Karpas-422 (cell line): ENCODE measurements at regions not wholly inside any gene's neighbourhood (a gene's known extent, or its start where the extent isn't known, plus 50 kb on each side); places are given as distances from the start of the nearest gene placed in this dataset.

Source experiments
- DNase-seq: peaks from one replicate; pipeline ENCODE4 v3.0.0-alpha.2; 2015
- H2AFZ ChIP-seq: fragments of 200-600 bp; sonication (generic); 2 replicates; pipeline ENCODE4 v1.6.1; 2014; ENCODE audit warnings: antibody characterized with exemption, low read length, mixed read lengths
- H3K27ac ChIP-seq: fragments of 200-600 bp; sonication (generic); 2 replicates; pipeline ENCODE4 v1.5.1; 2014; ENCODE audit warnings: mild to moderate bottlenecking, low read length, moderate library complexity
- H3K27me3 ChIP-seq: fragments of 200-600 bp; sonication (generic); 2 replicates; pipeline ENCODE4 v1.6.1; 2014; ENCODE audit warnings: low read length, mixed read lengths
- H3K36me3 ChIP-seq: fragments of 200-600 bp; sonication (generic); 2 replicates; pipeline ENCODE4 v1.6.1; 2014; ENCODE audit warnings: low read length, mixed read lengths; ENCODE audit not compliant: insufficient read depth
- H3K4me1 ChIP-seq: fragments of 200-600 bp; sonication (generic); 2 replicates; pipeline ENCODE4 v1.6.1; 2014; ENCODE audit warnings: mild to moderate bottlenecking, low read length, mixed read lengths
- H3K4me2 ChIP-seq: fragments of 200-600 bp; sonication (generic); 2 replicates; pipeline ENCODE4 v1.6.1; 2014; ENCODE audit warnings: low read length, low read depth, mild to moderate bottlenecking; ENCODE audit not compliant: poor library complexity, severe bottlenecking
- H3K4me3 ChIP-seq: fragments of 200-600 bp; sonication (generic); 2 replicates; pipeline ENCODE4 v1.5.1; 2014; ENCODE audit warnings: mild to moderate bottlenecking, antibody characterized with exemption, low read length, mixed read lengths
- H3K79me2 ChIP-seq: fragments of 200-600 bp; sonication (generic); 2 replicates; pipeline ENCODE4 v1.6.1; 2014; ENCODE audit warnings: mild to moderate bottlenecking, low read length, mixed read lengths
- H3K9ac ChIP-seq: fragments of 200-600 bp; sonication (generic); 2 replicates; pipeline ENCODE4 v1.6.0; 2014; ENCODE audit warnings: low read length
- H3K9me2 ChIP-seq: fragments of 200-600 bp; sonication (generic), shearing (Covaris generic); replicated peaks from 2 replicates; pipeline ENCODE4 v1.6.0; 2014; ENCODE audit warnings: mild to moderate bottlenecking, low read length, moderate library complexity; ENCODE audit not compliant: insufficient read depth
- H3K9me3 ChIP-seq: fragments of 300-700, 200-600 bp; sonication (generic); 2 replicates; pipeline ENCODE4 v1.6.1; 2014; ENCODE audit warnings: low read length, mixed read lengths
- H4K20me1 ChIP-seq: fragments of 200-600 bp; sonication (generic); 2 replicates; pipeline ENCODE4 v1.6.1; 2014; ENCODE audit warnings: mild to moderate bottlenecking, antibody characterized with exemption, low read length, low read depth; ENCODE audit not compliant: insufficient read depth

- no peaks in the 10 kb centered on the region for H3K27me3 ChIP-seq
- H3K4me3 ChIP-seq = no peak overlapping the region
- no peak for DNase-seq
- no peaks in the 10 kb centered on the region for H3K36me3 ChIP-seq
- peaks cover 5% of the 10 kb centered on the region; the same call in 1 of the 2 replicates for H3K9me3 ChIP-seq
- no peak overlapping the region for H3K9ac ChIP-seq
- H3K79me2 ChIP-seq = no peaks in the 10 kb centered on the region
- no peak overlapping the region for H2AFZ ChIP-seq
- no peaks in the 10 kb centered on the region for H4K20me1 ChIP-seq
- no peak overlapping the region for H3K27ac ChIP-seq
- H3K4me1 ChIP-seq = no peaks in the 10 kb centered on the region
- H3K9me2 ChIP-seq = no peaks in the 10 kb centered on the region
- no peak overlapping the region for H3K4me2 ChIP-seq
These were observed 462.0 kb downstream of the GABRG1 start for GRCh38 chr4:45661893-45662292.

GRCh38 chr4:45650545-45650944, 473.3 kb downstream of the GABRG1 start:
- H3K27ac ChIP-seq = no peak overlapping the region
- H3K79me2 ChIP-seq = no peaks in the 10 kb centered on the region
- no peak for DNase-seq
- H3K36me3 ChIP-seq = no peaks in the 10 kb centered on the region
- no peaks in the 10 kb centered on the region for H3K4me1 ChIP-seq
- H3K9me2 ChIP-seq = no peaks in the 10 kb centered on the region
- H3K4me2 ChIP-seq = no peak overlapping the region
- H3K4me3 ChIP-seq = no peak overlapping the region
- no peak overlapping the region for H2AFZ ChIP-seq
- peaks cover 21% of the 10 kb centered on the region for H3K9me3 ChIP-seq
- H3K27me3 ChIP-seq = no peaks in the 10 kb centered on the region
- no peaks in the 10 kb centered on the region for H4K20me1 ChIP-seq
- no peak overlapping the region for H3K9ac ChIP-seq

- no peak for DNase-seq
These were observed 475.0 kb downstream of the GABRG1 start for GRCh38 chr4:45648846-45649245.

GRCh38 chr4:45647823-45648222, 476.0 kb downstream of the GABRG1 start:
- no peak overlapping the region for H3K4me2 ChIP-seq
- H3K36me3 ChIP-seq = no peaks in the 10 kb centered on the region
- H3K27ac ChIP-seq = no peak overlapping the region
- no peak overlapping the region for H2AFZ ChIP-seq
- no peak for DNase-seq
- H4K20me1 ChIP-seq = no peaks in the 10 kb centered on the region
- H3K4me1 ChIP-seq = no peaks in the 10 kb centered on the region
- H3K27me3 ChIP-seq = no peaks in the 10 kb centered on the region
- no peak overlapping the region for H3K4me3 ChIP-seq
- no peak overlapping the region for H3K9ac ChIP-seq
- no peaks in the 10 kb centered on the region for H3K79me2 ChIP-seq
- no peaks in the 10 kb centered on the region for H3K9me2 ChIP-seq
- peaks cover 21% of the 10 kb centered on the region for H3K9me3 ChIP-seq

More at GRCh38 chr4:45648846-45649245, 475.0 kb downstream of the GABRG1 start:
- H3K27ac ChIP-seq = no peak overlapping the region
- H4K20me1 ChIP-seq = no peaks in the 10 kb centered on the region
- no peaks in the 10 kb centered on the region for H3K79me2 ChIP-seq
- no peak overlapping the region for H3K4me3 ChIP-seq
- H3K4me1 ChIP-seq = no peaks in the 10 kb centered on the region
- H2AFZ ChIP-seq = no peak overlapping the region
- H3K9ac ChIP-seq = no peak overlapping the region
- H3K36me3 ChIP-seq = no peaks in the 10 kb centered on the region
- H3K9me2 ChIP-seq = no peaks in the 10 kb centered on the region
- H3K9me3 ChIP-seq = peaks cover 21% of the 10 kb centered on the region
- no peak overlapping the region for H3K4me2 ChIP-seq
- H3K27me3 ChIP-seq = no peaks in the 10 kb centered on the region

- Histone ChIP-seq H3K4me3 (no peak overlapping the region), H3K27ac (no peak overlapping the region), H4K20me1 (no peaks in the 10 kb centered on the region), H3K9me3 (peaks cover 21% of the 10 kb centered on the region), H3K4me1 (no peaks in the 10 kb centered on the region), H3K9ac (no peak overlapping the region), H3K27me3 (no peaks in the 10 kb centered on the region), H3K79me2 (no peaks in the 10 kb centered on the region), H3K9me2 (no peaks in the 10 kb centered on the region), H3K36me3 (no peaks in the 10 kb centered on the region), H2AFZ (no peak overlapping the region), H3K4me2 (no peak overlapping the region)
- DNase-seq = no peak
These were observed 476.8 kb downstream of the GABRG1 start for GRCh38 chr4:45646885-45647590.

GRCh38 chr4:45640281-45640680, 483.6 kb downstream of the GABRG1 start:
- Histone ChIP-seq H3K9ac (no peak overlapping the region), H3K27ac (no peak overlapping the region), H3K4me1 (no peaks in the 10 kb centered on the region), H3K9me3 (no peaks in the 10 kb centered on the region; the same call in 1 of the 2 replicates), H4K20me1 (no peaks in the 10 kb centered on the region), H3K27me3 (no peaks in the 10 kb centered on the region), H3K9me2 (no peaks in the 10 kb centered on the region), H3K79me2 (no peaks in the 10 kb centered on the region), H2AFZ (no peak overlapping the region), H3K4me2 (no peak overlapping the region), H3K4me3 (no peak overlapping the region), H3K36me3 (no peaks in the 10 kb centered on the region)
- DNase-seq = no peak

GRCh38 chr4:45638641-45639040, 485.2 kb downstream of the GABRG1 start:
- Histone ChIP-seq H3K79me2 (no peaks in the 10 kb centered on the region), H3K36me3 (no peaks in the 10 kb centered on the region), H3K9ac (no peak overlapping the region), H3K4me3 (no peak overlapping the region), H2AFZ (no peak overlapping the region), H3K27ac (no peak overlapping the region), H3K27me3 (no peaks in the 10 kb centered on the region), H3K9me2 (no peaks in the 10 kb centered on the region), H3K4me1 (no peaks in the 10 kb centered on the region), H3K4me2 (no peak overlapping the region), H4K20me1 (no peaks in the 10 kb centered on the region), H3K9me3 (no peaks in the 10 kb centered on the region; the same call in 1 of the 2 replicates)
- DNase-seq = no peak

- H3K9ac ChIP-seq = no peak overlapping the region
- DNase-seq = no peak
- H3K4me2 ChIP-seq = no peak overlapping the region
- no peaks in the 10 kb centered on the region for H3K36me3 ChIP-seq
- H3K9me2 ChIP-seq = no peaks in the 10 kb centered on the region
- H3K27ac ChIP-seq = no peak overlapping the region
- H3K4me3 ChIP-seq = no peak overlapping the region
- no peaks in the 10 kb centered on the region for H3K79me2 ChIP-seq
- H3K27me3 ChIP-seq = no peaks in the 10 kb centered on the region
- no peaks in the 10 kb centered on the region for H4K20me1 ChIP-seq
- H2AFZ ChIP-seq = no peak overlapping the region
- H3K4me1 ChIP-seq = no peaks in the 10 kb centered on the region
- H3K9me3 ChIP-seq = no peaks in the 10 kb centered on the region; the same call in 1 of the 2 replicates
These were observed 487.7 kb downstream of the GABRG1 start for GRCh38 chr4:45636175-45636574.
